Coronary artery (tissue), 2 donors: ENCODE measurements at regions not wholly inside any gene's neighbourhood (a gene's known extent, or its start where the extent isn't known, plus 50 kb on each side); places are given as distances from the start of the nearest gene placed in this dataset.

Source experiments
- DNase-seq: peaks from one replicate; pipeline ENCODE4 v3.0.0-alpha.2; 2017; ENCODE audit warnings: low spot score
- H3K27ac ChIP-seq, 2 donors: fragments of 200-600 bp; sonication (generic); one replicate each; pipeline ENCODE4 v1.5.1; 2016 to 2019
- H3K4me3 ChIP-seq: fragments of 200-600 bp; sonication (generic); 2 replicates; pipeline ENCODE4 v1.5.1; 2016; ENCODE audit warnings: mild to moderate bottlenecking, moderate library complexity
- TF ChIP-seq, protein P1 (sequence below): fragments of 200-600 bp; sonication (generic); IDR thresholded peaks from one replicate; pipeline ENCODE4 v1.5.1; 2019; ENCODE audit warnings: antibody characterized with exemption

DNA sequence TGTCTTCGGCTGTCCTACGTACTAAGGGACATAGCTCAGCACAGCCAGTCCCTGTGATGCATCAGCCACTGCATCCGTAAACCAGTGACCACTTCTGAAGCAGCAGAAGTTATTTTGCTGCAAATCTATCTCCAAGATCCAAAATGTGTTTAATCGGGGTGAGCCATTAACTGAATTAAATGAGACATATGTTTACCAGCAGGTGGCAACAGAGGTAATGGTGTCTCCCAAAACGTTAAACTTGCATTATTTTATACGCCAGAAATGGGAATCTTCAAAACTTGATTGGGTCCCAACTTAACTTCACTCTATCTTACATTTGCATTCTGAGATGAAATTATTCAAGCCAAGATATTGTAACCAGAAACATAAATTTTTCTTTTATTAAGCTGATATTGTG, 75.3 kb upstream of the BOC start:
- TF ChIP-seq, protein P1, sequence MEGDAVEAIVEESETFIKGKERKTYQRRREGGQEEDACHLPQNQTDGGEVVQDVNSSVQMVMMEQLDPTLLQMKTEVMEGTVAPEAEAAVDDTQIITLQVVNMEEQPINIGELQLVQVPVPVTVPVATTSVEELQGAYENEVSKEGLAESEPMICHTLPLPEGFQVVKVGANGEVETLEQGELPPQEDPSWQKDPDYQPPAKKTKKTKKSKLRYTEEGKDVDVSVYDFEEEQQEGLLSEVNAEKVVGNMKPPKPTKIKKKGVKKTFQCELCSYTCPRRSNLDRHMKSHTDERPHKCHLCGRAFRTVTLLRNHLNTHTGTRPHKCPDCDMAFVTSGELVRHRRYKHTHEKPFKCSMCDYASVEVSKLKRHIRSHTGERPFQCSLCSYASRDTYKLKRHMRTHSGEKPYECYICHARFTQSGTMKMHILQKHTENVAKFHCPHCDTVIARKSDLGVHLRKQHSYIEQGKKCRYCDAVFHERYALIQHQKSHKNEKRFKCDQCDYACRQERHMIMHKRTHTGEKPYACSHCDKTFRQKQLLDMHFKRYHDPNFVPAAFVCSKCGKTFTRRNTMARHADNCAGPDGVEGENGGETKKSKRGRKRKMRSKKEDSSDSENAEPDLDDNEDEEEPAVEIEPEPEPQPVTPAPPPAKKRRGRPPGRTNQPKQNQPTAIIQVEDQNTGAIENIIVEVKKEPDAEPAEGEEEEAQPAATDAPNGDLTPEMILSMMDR = no peak
- Histone ChIP-seq H3K27ac (no peak overlapping the region), H3K4me3 (no peak overlapping the region)
- DNase-seq = no peak

DNA sequence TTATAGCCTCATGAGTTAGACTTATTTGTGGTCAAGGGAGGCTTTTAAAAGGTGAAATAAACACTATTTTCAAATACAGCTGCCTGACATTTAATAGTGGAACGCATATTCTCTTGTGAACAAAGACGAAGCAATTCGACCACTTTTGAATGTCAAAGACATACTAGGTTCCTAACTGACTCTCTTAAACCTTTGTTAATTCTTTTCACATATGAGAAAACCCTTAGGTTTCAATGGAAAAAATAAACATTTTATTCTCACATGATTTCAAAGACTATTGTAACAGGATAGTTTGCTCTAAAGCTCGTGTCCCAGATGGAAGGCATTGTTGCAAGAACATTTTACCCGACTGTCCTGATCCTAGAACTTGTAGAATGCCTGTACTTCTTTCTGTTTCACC, 74.8 kb upstream of the BOC start:
- H3K4me3 ChIP-seq = no peak overlapping the region
- TF ChIP-seq, protein P1 = no peak
- no peak for DNase-seq
- H3K27ac ChIP-seq = no peak overlapping the region

DNA sequence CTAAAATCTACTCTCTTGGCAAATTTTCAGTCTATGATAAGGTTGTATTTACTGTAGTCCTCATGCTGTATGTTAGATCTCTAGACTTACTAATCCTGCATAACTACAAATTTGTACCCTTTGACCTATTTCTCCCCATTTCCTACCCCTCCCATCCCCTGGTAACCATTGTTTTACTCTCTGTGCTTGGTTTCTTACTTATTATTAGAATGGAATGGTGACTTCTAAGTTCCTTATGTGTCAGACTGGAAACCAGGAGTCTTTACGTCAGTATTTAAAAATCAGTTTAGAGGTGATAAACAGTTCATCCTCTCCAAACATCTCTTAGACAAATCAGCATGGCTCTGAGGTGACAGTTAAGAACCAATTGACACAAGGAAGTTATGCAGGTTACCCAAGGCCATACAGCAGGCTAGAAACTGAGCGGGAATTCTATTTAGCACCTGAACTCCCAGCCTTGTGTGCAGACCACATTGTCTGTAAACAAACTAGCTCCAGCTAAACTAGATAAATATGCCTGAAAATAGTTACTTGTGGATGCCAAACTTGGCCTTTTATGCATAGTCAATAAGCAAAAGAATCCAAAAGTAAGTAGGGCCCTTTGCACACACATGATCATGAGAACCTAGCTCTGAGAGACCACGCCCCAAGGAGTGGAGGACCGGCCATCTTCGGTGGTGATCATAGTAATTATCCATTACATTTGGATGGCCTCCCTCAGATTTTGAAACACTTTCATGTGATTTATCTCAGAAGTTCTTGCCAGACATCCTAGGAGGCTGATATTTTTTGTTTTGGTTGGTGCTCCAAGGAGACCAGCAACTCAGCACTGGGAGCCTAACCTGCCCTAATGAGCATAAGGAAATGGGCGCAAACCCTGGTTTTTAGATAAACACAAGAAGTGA, 72.3 kb upstream of the BOC start:
- no peak overlapping the region for H3K4me3 ChIP-seq
- DNase-seq = no peak
- TF ChIP-seq, protein P1 = no peak
- H3K27ac ChIP-seq = no peak overlapping the region

DNA sequence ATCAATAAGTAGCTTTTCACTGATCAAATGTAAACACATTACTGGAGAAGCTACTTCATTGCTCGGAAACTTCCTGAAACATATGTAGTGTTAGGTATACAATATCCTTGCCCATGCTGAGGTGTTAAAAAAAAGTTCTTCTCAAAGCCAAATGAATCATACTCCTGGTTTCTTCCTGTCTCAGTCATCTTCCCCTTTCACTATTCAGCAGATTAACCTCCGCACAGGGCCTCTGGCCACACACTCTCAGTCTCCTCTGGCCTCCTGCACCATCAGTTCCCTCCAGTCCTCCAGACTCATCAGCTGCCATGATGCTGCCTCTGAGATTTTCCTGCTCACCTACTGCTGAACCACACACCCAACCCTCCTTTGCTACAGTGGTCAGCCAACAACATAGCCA, 70.5 kb upstream of the BOC start:
- DNase-seq = no peak
- TF ChIP-seq, protein P1 = no peak
- Histone ChIP-seq H3K4me3 (no peak overlapping the region), H3K27ac (no peak overlapping the region)

DNA sequence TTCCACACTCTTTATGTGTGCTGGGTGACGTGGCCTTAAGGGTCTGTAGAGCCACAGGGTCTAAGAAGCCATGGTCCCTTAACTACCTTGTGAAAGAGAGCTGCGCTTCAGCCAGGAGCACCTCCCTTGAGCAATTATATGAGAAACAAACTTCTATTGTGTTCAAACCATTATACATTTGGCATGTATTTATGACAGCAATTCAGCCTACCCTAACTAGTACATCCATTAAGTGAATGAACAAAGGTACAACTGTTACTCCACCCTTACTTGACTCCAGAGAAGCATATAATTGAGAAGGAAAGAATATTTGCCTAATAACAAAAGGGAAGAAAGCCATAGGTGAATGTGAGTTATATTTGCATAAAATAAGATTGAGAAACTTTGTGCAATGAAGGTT, 69.8 kb upstream of the BOC start:
- no peak overlapping the region for H3K27ac ChIP-seq
- no peak overlapping the region for H3K4me3 ChIP-seq
- DNase-seq = no peak
- TF ChIP-seq, protein P1 = no peak

DNA sequence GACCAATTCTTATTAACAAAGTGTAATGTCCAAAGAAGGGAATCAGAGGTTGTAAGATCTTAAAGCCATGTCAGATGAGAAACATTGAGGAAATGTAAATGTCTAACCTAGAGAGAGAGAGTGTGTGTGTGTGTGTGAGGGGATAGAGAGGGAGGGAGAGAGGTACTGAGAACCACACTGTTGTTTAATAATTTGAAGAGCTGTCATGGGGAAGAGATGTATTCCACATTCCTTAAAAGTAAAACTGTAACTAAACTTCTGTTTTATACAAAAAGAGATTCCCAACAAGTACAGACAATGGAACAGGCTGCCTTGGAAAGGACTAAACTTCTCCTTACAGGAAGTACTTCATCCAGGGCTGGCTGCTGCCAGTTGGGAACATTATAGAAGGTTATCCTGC, 68.9 kb upstream of the BOC start:
- H3K27ac ChIP-seq = no peak overlapping the region
- TF ChIP-seq, protein P1 = no peak
- H3K4me3 ChIP-seq = no peak overlapping the region
- DNase-seq = no peak

DNA sequence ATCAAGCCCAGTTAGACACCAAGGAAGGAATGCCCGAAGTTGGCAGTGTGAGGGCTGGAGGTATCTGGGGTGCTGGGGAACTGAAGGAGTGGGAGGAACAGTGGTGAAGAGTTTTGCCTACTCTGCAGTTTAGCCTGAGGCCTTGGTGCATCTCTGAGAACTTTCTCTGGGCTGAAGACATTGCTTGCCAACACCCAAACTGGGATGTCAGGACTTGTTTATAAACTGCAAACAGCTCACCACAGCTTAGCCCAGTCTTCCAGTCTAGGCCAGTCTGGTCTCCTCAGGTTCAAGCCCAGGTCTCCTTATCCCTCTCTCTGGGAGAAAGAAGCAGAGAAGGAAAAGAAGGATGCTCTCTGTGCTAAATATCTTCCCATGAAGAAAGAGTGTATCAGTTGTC, 68.0 kb upstream of the BOC start:
- no peak for DNase-seq

More for the DNA sequence above, 68.0 kb upstream of the BOC start:
- Histone ChIP-seq H3K27ac (no peak overlapping the region), H3K4me3 (no peak overlapping the region)
- TF ChIP-seq, protein P1 = no peak
